LNCaP clone FGC (cell line): ENCODE measurements at regions not wholly inside any gene's neighbourhood (a gene's known extent, or its start where the extent isn't known, plus 50 kb on each side); places are given as distances from the start of the nearest gene placed in this dataset.
"Not testable (repeated sequence)": the region's sequence is repeated elsewhere in the genome, so short reads cannot be mapped to it uniquely, and the experiment has no call there.

ENCODE experiments used
- DNase-seq: peaks from one replicate; pipeline ENCODE4 v3.0.0-alpha.2; 2011; ENCODE audit warnings: low read depth
- H3K4me3 ChIP-seq: 2 replicates; pipeline ENCODE4 v1.5.1; 2011; ENCODE audit warnings: mild to moderate bottlenecking, low read depth, low read length, control low read depth
- CTCF ChIP-seq: IDR thresholded peaks from 2 replicates; pipeline ENCODE4 v1.5.1; 2012; ENCODE audit warnings: mild to moderate bottlenecking; ENCODE audit not compliant: control insufficient read depth, insufficient read depth; ENCODE audit errors: extremely low read depth

GRCh38 chr10:20593649-20594048 is 303.5 kb downstream of the NEBL start:
- H3K4me3 ChIP-seq, result no peak overlapping the region
- no peak for DNase-seq
- no peak for TF ChIP-seq CTCF

- DNase-seq, result no peak
- H3K4me3 ChIP-seq, result no peak overlapping the region
- TF ChIP-seq CTCF, result no peak
Observed at GRCh38 chr10:20582041-20582440, 315.1 kb downstream of the NEBL start.

- DNase-seq, result no peak
- TF ChIP-seq CTCF, result no peak
- no peak overlapping the region for H3K4me3 ChIP-seq
Observed at GRCh38 chr10:20573924-20574323, 323.2 kb downstream of the NEBL start.

- DNase-seq, H3K4me3 ChIP-seq: not testable (repeated sequence)
Observed at GRCh38 chr10:20555990-20556389, 341.1 kb downstream of the NEBL start.

GRCh38 chr10:20552382-20552781 is 344.7 kb downstream of the NEBL start:
- no peak overlapping the region for H3K4me3 ChIP-seq
- no peak for TF ChIP-seq CTCF
- DNase-seq, result no peak

- H3K4me3 ChIP-seq, result no peak overlapping the region
- TF ChIP-seq CTCF, result no peak
- DNase-seq, result no peak
Observed at GRCh38 chr10:20551761-20552160, 345.4 kb downstream of the NEBL start.

GRCh38 chr10:20535897-20536881 is 360.9 kb downstream of the NEBL start:
- H3K4me3 ChIP-seq, result no peak overlapping the region
- no peak for DNase-seq
- TF ChIP-seq CTCF, result no peak

- DNase-seq, result peak; percentile 43
- not testable (repeated sequence) for H3K4me3 ChIP-seq
Observed at GRCh38 chr10:20531241-20531883, 365.7 kb downstream of the NEBL start.
